GM12878 (cell line): ENCODE measurements at regions not wholly inside any gene's neighbourhood (a gene's known extent, or its start where the extent isn't known, plus 50 kb on each side); places are given as distances from the start of the nearest gene placed in this dataset.

Experiments
- ATAC-seq: fragments of 200-7000 bp; cut with Tn5 transposase; 3 replicates; pipeline ENCODE4 v1.9.1; 2020; ENCODE audit warnings: mild to moderate bottlenecking, moderate library complexity
- BruUV-seq: library from RNA; stranded (reverse); fragments of 400-500 nt; replicated peaks from 2 replicates; lab custom pipeline; 2021; lab: Mats Ljungman, UMichigan
- CTCF ChIA-PET: fragments of 300-600 bp; sonication (Branson Sonifier 250); formaldehyde crosslinking; extraction: SDS; loops from one replicate; lab custom pipeline; 2021; ENCODE audit warnings: inconsistent platforms; lab: Yijun Ruan, JAX
- POLR2A ChIA-PET: fragments of 350-600 bp; formaldehyde crosslinking; extraction: SDS; loops from one replicate; lab custom pipeline; 2021; ENCODE audit warnings: inconsistent platforms; lab: Charles Lee
- RAD21 ChIA-PET: fragments of 300-600 bp; sonication (Branson Sonifier 250); formaldehyde crosslinking; loops from one replicate; lab custom pipeline; 2023; ENCODE audit warnings: antibody characterized with exemption; ENCODE audit not compliant: unreplicated experiment; lab: Charles Lee
- SMC1A ChIA-PET: fragments of 300-600 bp; sonication (Branson Sonifier 250); formaldehyde crosslinking; loops from one replicate; lab custom pipeline; 2023; ENCODE audit not compliant: unreplicated experiment, uncharacterized antibody; lab: Charles Lee
- DNase-seq: peaks from one replicate; pipeline ENCODE4 v3.0.0-alpha.2; 2011; ENCODE audit warnings: low read depth, low spot score
- FAIRE-seq: peaks from 3 replicates; lab custom pipeline; 2011; peaks lifted over from hg19 to GRCh38; lab: Jason Lieb, UNC
- H2AFZ ChIP-seq: 2 replicates; pipeline ENCODE4 v1.6.0; 2011; ENCODE audit warnings: low read depth, low read length, control low read depth; ENCODE audit not compliant: control insufficient read depth
- H3K27ac ChIP-seq: 2 replicates; pipeline ENCODE4 v1.5.1; 2011; ENCODE audit warnings: control low read depth; ENCODE audit not compliant: control insufficient read depth, insufficient read depth
- H3K27me3 ChIP-seq, 2 experiments: replicated peaks in 1 of 2; 2 replicates each; pipeline versions ENCODE4 v1.6.0 to v1.6.1; 2011; ENCODE audit warnings: low read length in 1 of 2; ENCODE audit not compliant: control insufficient read depth in 2 of 2, insufficient read depth in 2 of 2
- H3K36me3 ChIP-seq, 2 experiments: 2 replicates each; pipeline ENCODE4 v1.5.1; 2011; ENCODE audit warnings: low read length in 1 of 2; ENCODE audit not compliant: control insufficient read depth in 2 of 2, insufficient read depth in 2 of 2
- H3K4me1 ChIP-seq: 2 replicates; pipeline ENCODE4 v1.6.1; 2011; ENCODE audit warnings: mild to moderate bottlenecking, low read length, moderate library complexity, mixed read lengths; ENCODE audit not compliant: control insufficient read depth, insufficient read depth
- H3K4me2 ChIP-seq: 2 replicates; pipeline ENCODE4 v1.6.0; 2011; ENCODE audit warnings: control low read depth; ENCODE audit not compliant: control insufficient read depth, insufficient read depth
- H3K4me3 ChIP-seq: fragments of 200-600 bp; sonication (generic); 2 replicates; pipeline ENCODE4 v1.5.1; 2016
- H3K79me2 ChIP-seq: 2 replicates; pipeline ENCODE4 v1.6.0; 2011; ENCODE audit warnings: low read length; ENCODE audit not compliant: control insufficient read depth, insufficient read depth
- H3K9ac ChIP-seq: 2 replicates; pipeline ENCODE4 v1.8.0; 2011; ENCODE audit warnings: low read length, control low read depth, mixed read lengths; ENCODE audit not compliant: control insufficient read depth, insufficient read depth
- H3K9me3 ChIP-seq: replicated peaks from 3 replicates; pipeline ENCODE4 v1.5.1; 2011; ENCODE audit warnings: mild to moderate bottlenecking, low read length; ENCODE audit not compliant: control insufficient read depth, insufficient read depth
- H4K20me1 ChIP-seq: 2 replicates; pipeline ENCODE4 v1.6.0; 2011; ENCODE audit not compliant: control insufficient read depth, insufficient read depth
- BACH1 ChIP-seq: fragments of 450-650 bp; IDR thresholded peaks from 2 replicates; pipeline ENCODE4 v1.6.1; 2017; ENCODE audit warnings: mild to moderate bottlenecking, borderline replicate concordance
- CHD4 ChIP-seq: fragments of 200-600 bp; sonication (generic); IDR thresholded peaks from 2 replicates; pipeline ENCODE4 v1.6.1; 2016; ENCODE audit warnings: mild to moderate bottlenecking
- EP300 ChIP-seq, 2 experiments: fragments of 150-350 bp in 1 of 2; IDR thresholded peaks; 2 replicates each; pipeline ENCODE4 v1.6.1; 2011 to 2012; ENCODE audit warnings: low read depth in 2 of 2, low read length in 2 of 2, borderline replicate concordance in 1 of 2, improper control_type of control experiment in 1 of 2, inconsistent platforms in 1 of 2; ENCODE audit not compliant: control insufficient read depth in 1 of 2
- FOXM1 ChIP-seq: IDR thresholded peaks from 2 replicates; pipeline ENCODE4 v1.6.1; 2012; ENCODE audit warnings: low read depth, mild to moderate bottlenecking, inconsistent platforms, low read length, moderate library complexity
- GATAD2B ChIP-seq: fragments of 450-650 bp; conservative IDR thresholded peaks from 2 replicates; pipeline ENCODE4 v1.6.1; 2017; ENCODE audit warnings: low read depth, mild to moderate bottlenecking, moderate library complexity
- HCFC1 ChIP-seq: fragments of 150-350 bp; IDR thresholded peaks from 2 replicates; pipeline ENCODE4 v1.6.1; 2014; ENCODE audit warnings: low read length
- IKZF2 ChIP-seq, 2 experiments: fragments of 450-650 bp; IDR thresholded peaks; 2 replicates each; pipeline ENCODE4 v1.6.1; 2017; ENCODE audit warnings: mild to moderate bottlenecking in 2 of 2, moderate library complexity in 2 of 2
- KAT2A ChIP-seq: conservative IDR thresholded peaks from 2 replicates; pipeline ENCODE4 v1.6.1; 2011; ENCODE audit warnings: low read depth, low read length; ENCODE audit not compliant: control insufficient read depth
- MEF2A ChIP-seq: IDR thresholded peaks from 2 replicates; pipeline ENCODE4 v1.6.1; 2011; ENCODE audit warnings: low read depth, mild to moderate bottlenecking, low read length, moderate library complexity; ENCODE audit not compliant: insufficient read depth
- NR2C1 ChIP-seq: fragments of 450-650 bp; IDR thresholded peaks from 2 replicates; pipeline ENCODE4 v1.6.1; 2017; ENCODE audit warnings: antibody characterized with exemption, mild to moderate bottlenecking, moderate library complexity
- SMAD5 ChIP-seq: IDR thresholded peaks from 2 replicates; pipeline ENCODE4 v1.6.1; 2016; ENCODE audit warnings: antibody characterized with exemption, low read depth
- SREBF2 ChIP-seq: IDR thresholded peaks from 2 replicates; pipeline ENCODE4 v1.6.1; 2012; ENCODE audit warnings: mild to moderate bottlenecking, low read length
- SUPT20H ChIP-seq: IDR thresholded peaks from 2 replicates; pipeline ENCODE4 v1.6.1; 2011; ENCODE audit warnings: low read depth, mild to moderate bottlenecking, low read length, moderate library complexity, borderline replicate concordance; ENCODE audit not compliant: control insufficient read depth
- SUZ12 ChIP-seq: fragments of 200-600 bp; sonication (generic); IDR thresholded peaks from one replicate; pipeline ENCODE4 v1.6.1; 2018; ENCODE audit warnings: antibody characterized with exemption, mild to moderate bottlenecking; ENCODE audit not compliant: unreplicated experiment
- WGBS: methylation state at CpG from one replicate; pipeline ENCODE4 v1.1.6; 2016; ENCODE audit warnings: low lambda C conversion rate; ENCODE audit not compliant: insufficient replicate concordance, insufficient coverage; ENCODE audit errors: missing lambda C conversion rate; 5-methylcytosine and 5-hydroxymethylcytosine counted together
- in situ Hi-C: fragments of 300-500 bp; cut with MboI; formaldehyde crosslinking; loops from 9 replicates; pipeline ENCODE4 v1.14.3; 2018; ENCODE audit warnings: mixed read lengths
- intact Hi-C: fragments of 100-400 bp; cut with micrococcal nuclease; formaldehyde crosslinking; loops from one replicate; pipeline ENCODE4 v1.14.2; 2022; ENCODE audit not compliant: unreplicated experiment
- TF ChIP-seq, protein P1 (sequence below): fragments of 450-650 bp; IDR thresholded peaks from 2 replicates; pipeline ENCODE4 v1.6.1; 2014; ENCODE audit warnings: mild to moderate bottlenecking

DNA sequence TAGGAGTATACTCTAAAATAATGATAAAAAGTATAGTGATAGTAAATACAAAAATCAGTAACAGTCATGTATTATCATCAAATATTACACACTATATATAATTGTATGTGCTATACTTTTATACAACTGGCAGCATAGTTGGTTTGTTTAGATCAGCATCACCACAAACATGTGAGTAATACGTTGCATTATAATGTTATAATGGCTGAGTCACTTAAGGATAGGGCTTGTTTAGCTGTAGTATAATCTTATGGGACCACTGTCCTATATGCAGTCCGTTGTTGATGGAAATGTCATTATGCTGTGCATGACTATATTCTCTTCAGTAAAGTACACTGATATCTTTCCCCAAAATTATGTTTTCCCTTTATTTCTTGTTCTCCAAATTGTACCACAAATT lies 92.8 kb downstream of the LYPLAL1 start (continued):
- no peak for TF ChIP-seq HCFC1
- no peak for TF ChIP-seq NR2C1
- TF ChIP-seq MEF2A, result no peak
- no peak for TF ChIP-seq KAT2A
- TF ChIP-seq, protein P1, sequence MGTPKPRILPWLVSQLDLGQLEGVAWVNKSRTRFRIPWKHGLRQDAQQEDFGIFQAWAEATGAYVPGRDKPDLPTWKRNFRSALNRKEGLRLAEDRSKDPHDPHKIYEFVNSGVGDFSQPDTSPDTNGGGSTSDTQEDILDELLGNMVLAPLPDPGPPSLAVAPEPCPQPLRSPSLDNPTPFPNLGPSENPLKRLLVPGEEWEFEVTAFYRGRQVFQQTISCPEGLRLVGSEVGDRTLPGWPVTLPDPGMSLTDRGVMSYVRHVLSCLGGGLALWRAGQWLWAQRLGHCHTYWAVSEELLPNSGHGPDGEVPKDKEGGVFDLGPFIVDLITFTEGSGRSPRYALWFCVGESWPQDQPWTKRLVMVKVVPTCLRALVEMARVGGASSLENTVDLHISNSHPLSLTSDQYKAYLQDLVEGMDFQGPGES, result no peak
- no peak for TF ChIP-seq CHD4
- no peak for TF ChIP-seq EP300 (IDR thresholded peaks at IDR 0.05; ENCODE audit: borderline replicate concordance in 1 of 2, control insufficient read depth in 1 of 2, low read depth in 2 of 2, low read length in 2 of 2)
- no peak for TF ChIP-seq FOXM1
- TF ChIP-seq, all 136 proteins: peak for 0

DNA sequence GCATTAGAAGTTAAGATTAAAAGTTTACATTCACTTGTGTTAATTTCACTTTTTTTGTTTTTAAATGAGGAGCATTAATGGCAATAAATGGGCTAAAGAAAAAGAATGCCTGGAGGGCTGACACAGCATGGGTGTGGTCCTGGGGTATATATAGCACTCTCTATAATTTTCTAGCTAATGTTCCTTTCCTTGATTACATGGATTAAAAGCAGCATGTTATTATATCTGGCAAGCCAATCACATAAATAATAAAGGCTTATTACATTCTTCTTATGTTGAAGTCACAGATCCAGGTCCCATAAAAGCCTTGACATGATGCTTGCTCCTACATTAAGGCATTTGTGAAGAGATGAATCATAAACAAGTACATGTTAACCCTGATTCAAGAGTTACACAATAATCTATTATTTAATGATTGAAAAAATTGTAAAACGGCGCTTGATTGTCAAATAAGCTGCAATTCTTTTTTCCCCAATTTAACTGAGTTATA lies 91.4 kb downstream of the LYPLAL1 start:
- Histone ChIP-seq H3K79me2 (no peaks in the 10 kb centered on the region), H3K36me3 (no peaks in the 10 kb centered on the region), H3K9me3 (peaks cover 4% of the 10 kb centered on the region; the same call in 2 of the 3 replicates), H2AFZ (no peak overlapping the region), H3K4me2 (no peak overlapping the region), H3K27me3 (no peaks in the 10 kb centered on the region), H3K4me1 (no peaks in the 10 kb centered on the region), H3K9ac (no peak overlapping the region), H3K27ac (no peak overlapping the region), H4K20me1 (no peaks in the 10 kb centered on the region), H3K4me3 (no peak overlapping the region)
- intact Hi-C loops, result no loop called here
- in situ Hi-C loops, result no loop called here
- ChIA-PET RAD21 (no interaction called here), CTCF (no interaction called here), POLR2A (no interaction called here), SMC1A (interaction anchor here (1.7 kb wide), 1 partner anchor 15 kb away, joined by 4 read pairs; no protein-coding TSS in a partner anchor)
- DNase-seq (no peak), FAIRE-seq (no peak), ATAC-seq (no peak)
- no peak for TF ChIP-seq SMAD5
- TF ChIP-seq SUZ12, result no peak
- no peak for TF ChIP-seq GATAD2B
- TF ChIP-seq SREBF2, result no peak
- TF ChIP-seq IKZF2 (IDR thresholded peaks at IDR 0.05), result no peak
- TF ChIP-seq SUPT20H, result no peak
- no peak for TF ChIP-seq BACH1
- 97% methylated on average over 2 of the region's 2 CpGs for WGBS
- no TSS peak for BruUV-seq
